GM23338 (cell line): ENCODE measurements at regions not wholly inside any gene's neighbourhood (a gene's known extent, or its start where the extent isn't known, plus 50 kb on each side); places are given as distances from the start of the nearest gene placed in this dataset.

Experiments
- ATAC-seq: fragments of 200-7000 bp; cut with Tn5 transposase; 3 replicates; pipeline ENCODE4 v1.9.1; 2020
- DNase-seq: peaks from one replicate; pipeline ENCODE4 v3.0.0-alpha.2; 2015; ENCODE audit warnings: low spot score
- H2AFZ ChIP-seq: fragments of 200-600 bp; sonication (generic); 2 replicates; pipeline ENCODE4 v1.8.0; 2016; ENCODE audit warnings: antibody characterized with exemption, mild to moderate bottlenecking, moderate library complexity
- H3F3A ChIP-seq: fragments of 200-600 bp; sonication (generic); replicated peaks from 2 replicates; pipeline ENCODE4 v1.8.0; 2017; ENCODE audit warnings: antibody characterized with exemption, mixed run types, low read depth
- H3K27ac ChIP-seq: fragments of 200-600 bp; sonication (generic); 2 replicates; pipeline ENCODE4 v1.6.1; 2016; ENCODE audit warnings: low read depth
- H3K27me3 ChIP-seq: fragments of 200-600 bp; sonication (generic); 2 replicates; pipeline ENCODE4 v1.8.0; 2016; ENCODE audit warnings: mild to moderate bottlenecking, mixed run types, moderate library complexity; ENCODE audit not compliant: insufficient read depth
- H3K36me3 ChIP-seq: fragments of 200-600 bp; sonication (generic); 2 replicates; pipeline ENCODE4 v1.8.0; 2016; ENCODE audit warnings: mild to moderate bottlenecking; ENCODE audit not compliant: insufficient read depth
- H3K4me1 ChIP-seq: fragments of 200-600 bp; sonication (generic); 2 replicates; pipeline ENCODE4 v1.8.0; 2016; ENCODE audit warnings: mild to moderate bottlenecking, moderate library complexity; ENCODE audit not compliant: insufficient read depth
- H3K4me2 ChIP-seq: fragments of 200-600 bp; sonication (generic); 2 replicates; pipeline ENCODE4 v1.7.1; 2017; ENCODE audit warnings: mixed run types
- H3K4me3 ChIP-seq: fragments of 200-600 bp; sonication (generic); 2 replicates; pipeline ENCODE4 v1.6.1; 2016; ENCODE audit warnings: mixed run types
- H3K79me2 ChIP-seq: fragments of 200-600 bp; sonication (generic); replicated peaks from 2 replicates; pipeline ENCODE4 v1.8.0; 2017; ENCODE audit warnings: mild to moderate bottlenecking; ENCODE audit not compliant: insufficient read depth
- H3K9me2 ChIP-seq: fragments of 200-600 bp; sonication (generic); 2 replicates; pipeline ENCODE4 v1.8.0; 2017; ENCODE audit not compliant: insufficient read depth
- H4K20me1 ChIP-seq: fragments of 200-600 bp; sonication (generic); replicated peaks from 2 replicates; pipeline ENCODE4 v1.8.0; 2017; ENCODE audit warnings: mild to moderate bottlenecking; ENCODE audit not compliant: insufficient read depth
- H3K27ac Mint-ChIP-seq: 2 replicates; pipeline ENCODE4 v1.8.0; 2020; ENCODE audit warnings: inconsistent platforms, mild to moderate bottlenecking, moderate library complexity, mixed read lengths
- H3K27me3 Mint-ChIP-seq: 3 replicates; pipeline ENCODE4 v1.8.0; 2022; ENCODE audit warnings: low read depth, mild to moderate bottlenecking, moderate library complexity, mixed read lengths, inconsistent platforms; ENCODE audit not compliant: insufficient read depth, poor library complexity
- H3K36me3 Mint-ChIP-seq: 3 replicates; pipeline ENCODE4 v1.8.0; 2021; ENCODE audit warnings: low read depth, mild to moderate bottlenecking, inconsistent platforms, moderate library complexity, mixed read lengths
- H3K4me1 Mint-ChIP-seq: 3 replicates; pipeline ENCODE4 v1.8.0; 2020; ENCODE audit warnings: mild to moderate bottlenecking, inconsistent platforms, mixed read lengths
- H3K4me3 Mint-ChIP-seq: 3 replicates; pipeline ENCODE4 v1.8.0; 2021; ENCODE audit warnings: moderate library complexity, mild to moderate bottlenecking, inconsistent platforms, mixed read lengths
- H3K9me3 Mint-ChIP-seq: 3 replicates; pipeline ENCODE4 v1.8.0; 2020; ENCODE audit warnings: moderate library complexity, mild to moderate bottlenecking, inconsistent platforms, mixed read lengths
- CREB1 ChIP-seq: fragments of 250-450 bp; sonication (Bioruptor Pico); IDR thresholded peaks from 2 replicates; pipeline ENCODE4 v1.5.0; 2020; ENCODE audit warnings: low read depth, mild to moderate bottlenecking, moderate library complexity
- CTCF ChIP-seq, 2 experiments: fragments of 200-600 bp in 1 of 2; sonication (generic) in 1 of 2; conservative IDR thresholded peaks; 2 replicates each; pipeline versions ENCODE4 v1.5.1 to v1.6.1; 2016 to 2017; ENCODE audit warnings: antibody characterized with exemption in 2 of 2, low read depth in 2 of 2, mild to moderate bottlenecking in 2 of 2, moderate library complexity in 1 of 2
- ETS1 ChIP-seq: IDR thresholded peaks from 2 replicates; pipeline ENCODE4 v1.6.1; 2016; ENCODE audit warnings: antibody characterized with exemption
- EZH2 ChIP-seq: fragments of 200-600 bp; sonication (generic); IDR thresholded peaks from one replicate; pipeline ENCODE4 v1.8.0; 2017; ENCODE audit warnings: antibody characterized with exemption, mild to moderate bottlenecking, low read depth; ENCODE audit not compliant: unreplicated experiment
- EZH2phosphoT487 ChIP-seq: fragments of 200-600 bp; sonication (generic); IDR thresholded peaks from one replicate; pipeline ENCODE4 v1.8.1; 2018; ENCODE audit warnings: antibody characterized with exemption; ENCODE audit not compliant: unreplicated experiment
- JUNB ChIP-seq: IDR thresholded peaks from one replicate; pipeline ENCODE4 v1.6.1; 2016; ENCODE audit warnings: antibody characterized with exemption; ENCODE audit not compliant: unreplicated experiment
- NANOG ChIP-seq: IDR thresholded peaks from 2 replicates; pipeline ENCODE4 v1.6.1; 2016; ENCODE audit warnings: antibody characterized with exemption, borderline replicate concordance
- REST ChIP-seq: IDR thresholded peaks from one replicate; pipeline ENCODE4 v1.6.1; 2018; ENCODE audit warnings: antibody characterized with exemption; ENCODE audit not compliant: unreplicated experiment
- STAT1 ChIP-seq: IDR thresholded peaks from one replicate; pipeline ENCODE4 v1.6.1; 2016; ENCODE audit warnings: antibody characterized with exemption; ENCODE audit not compliant: unreplicated experiment
- ZNF331 ChIP-seq: fragments of 250-450 bp; sonication (Bioruptor Pico); IDR thresholded peaks from 2 replicates; pipeline ENCODE4 v1.5.0; 2020; ENCODE audit warnings: low read depth, mild to moderate bottlenecking, moderate library complexity

- H3K36me3 ChIP-seq = no peaks in the 10 kb centered on the region
- H3K36me3 Mint-ChIP-seq = no peaks in the 10 kb centered on the region
- peaks cover 2% of the 10 kb centered on the region; the same call in 1 of the 2 replicates for H3K4me1 ChIP-seq
- H3F3A ChIP-seq = no peaks in the 10 kb centered on the region
- no peak overlapping the region for H2AFZ ChIP-seq
- no peak overlapping the region for H3K4me3 ChIP-seq
- no peaks in the 10 kb centered on the region for H3K27me3 ChIP-seq
- ATAC-seq = no peak
- no peak overlapping the region for H3K27ac Mint-ChIP-seq
- H3K4me2 ChIP-seq = no peak overlapping the region
- peaks cover 2% of the 10 kb centered on the region for H3K27me3 Mint-ChIP-seq
- no peaks in the 10 kb centered on the region for H3K9me3 Mint-ChIP-seq
- no peak for DNase-seq
- no peak overlapping the region for H3K4me3 Mint-ChIP-seq
- no peak for TF ChIP-seq ETS1
- no peaks in the 10 kb centered on the region for H3K79me2 ChIP-seq
- no peaks in the 10 kb centered on the region for H4K20me1 ChIP-seq
- no peak overlapping the region for H3K27ac ChIP-seq
- H3K4me1 Mint-ChIP-seq = peaks cover 1% of the 10 kb centered on the region
- peaks cover 4% of the 10 kb centered on the region; the same call in 1 of the 2 replicates for H3K9me2 ChIP-seq
Observed at GRCh38 chr2:8462899-8463648, 218.8 kb upstream of the ID2 start.

- TF ChIP-seq EZH2phosphoT487 (no peak), REST (no peak), EZH2 (no peak), NANOG (no peak), CREB1 (CRISPR knock-in tag) (no peak), ETS1 (no peak), JUNB (no peak), STAT1 (no peak), ZNF331 (CRISPR knock-in tag) (no peak), CTCF (conservative IDR thresholded peaks at IDR 0.05; ENCODE audit: low read depth in 2 of 2) (no peak)
Observed at GRCh38 chr2:8465560-8465959, 216.3 kb upstream of the ID2 start.

More at GRCh38 chr2:8465560-8465959, 216.3 kb upstream of the ID2 start:
- ATAC-seq (no peak), DNase-seq (no peak)
- H3K79me2 ChIP-seq = no peaks in the 10 kb centered on the region
- no peak overlapping the region for H3K27ac ChIP-seq
- no peaks in the 10 kb centered on the region for H3K36me3 ChIP-seq
- Mint-ChIP-seq H3K4me1 (no peaks in the 10 kb centered on the region; the same call in 2 of the 3 replicates), H3K4me3 (no peak overlapping the region), H3K9me3 (no peaks in the 10 kb centered on the region), H3K27ac (no peak overlapping the region), H3K27me3 (no peaks in the 10 kb centered on the region), H3K36me3 (no peaks in the 10 kb centered on the region)
- no peaks in the 10 kb centered on the region for H3K27me3 ChIP-seq
- H3K4me1 ChIP-seq = no peaks in the 10 kb centered on the region
- H4K20me1 ChIP-seq = no peaks in the 10 kb centered on the region
- H3K9me2 ChIP-seq = peaks cover 2% of the 10 kb centered on the region; the same call in 1 of the 2 replicates
- no peak overlapping the region for H3K4me3 ChIP-seq
- no peak overlapping the region for H2AFZ ChIP-seq
- no peak overlapping the region for H3K4me2 ChIP-seq
- H3F3A ChIP-seq = no peaks in the 10 kb centered on the region
